WERI-Rb-1 (cell line): ENCODE measurements at regions not wholly inside any gene's neighbourhood (a gene's known extent, or its start where the extent isn't known, plus 50 kb on each side); places are given as distances from the start of the nearest gene placed in this dataset.

ENCODE experiments used
- DNase-seq: peaks from one replicate; pipeline ENCODE4 v3.0.0-alpha.2; 2020
- H3K27ac ChIP-seq: fragments of 250-450 bp; sonication (Bioruptor Pico); 2 replicates; pipeline ENCODE4 v1.5.1; 2020; ENCODE audit warnings: mild to moderate bottlenecking, moderate library complexity
- H3K27me3 ChIP-seq: fragments of 250-450 bp; sonication (Bioruptor Pico); 2 replicates; pipeline ENCODE4 v1.5.1; 2021; ENCODE audit warnings: mild to moderate bottlenecking, low read depth, moderate library complexity; ENCODE audit not compliant: insufficient read depth, severe bottlenecking
- H3K36me3 ChIP-seq: fragments of 250-450 bp; sonication (Bioruptor Pico); 2 replicates; pipeline ENCODE4 v1.5.1; 2020; ENCODE audit warnings: mild to moderate bottlenecking, moderate library complexity
- H3K4me3 ChIP-seq: 2 replicates; pipeline ENCODE4 v1.5.1; 2011; ENCODE audit warnings: low read depth, mild to moderate bottlenecking, control low read depth, low read length
- H3K9me3 ChIP-seq: fragments of 250-450 bp; sonication (Bioruptor Pico); 2 replicates; pipeline ENCODE4 v1.5.1; 2021; ENCODE audit warnings: mild to moderate bottlenecking, moderate library complexity; ENCODE audit not compliant: severe bottlenecking
- CTCF ChIP-seq: IDR thresholded peaks from 2 replicates; pipeline ENCODE4 v1.5.1; 2011; ENCODE audit warnings: low read depth, mild to moderate bottlenecking, control low read depth, inconsistent platforms, low read length

GRCh38 chr1:8206391-8206790 lies 111.5 kb upstream of the SLC45A1 start:
- Histone ChIP-seq H3K4me3 (no peak overlapping the region), H3K36me3 (no peaks in the 10 kb centered on the region), H3K9me3 (no peaks in the 10 kb centered on the region), H3K27me3 (no peaks in the 10 kb centered on the region), H3K27ac (no peak overlapping the region)
- no peak for DNase-seq
- TF ChIP-seq CTCF, result no peak

- DNase-seq, result no peak
- Histone ChIP-seq H3K27me3 (no peaks in the 10 kb centered on the region), H3K4me3 (no peak overlapping the region), H3K9me3 (no peaks in the 10 kb centered on the region), H3K36me3 (no peaks in the 10 kb centered on the region), H3K27ac (no peak overlapping the region)
- TF ChIP-seq CTCF, result no peak
Observed at GRCh38 chr1:8205771-8206170, 112.1 kb upstream of the SLC45A1 start.

GRCh38 chr1:8204826-8205225 lies 113.1 kb upstream of the SLC45A1 start:
- Histone ChIP-seq H3K9me3 (no peaks in the 10 kb centered on the region), H3K4me3 (no peak overlapping the region), H3K27ac (no peak overlapping the region), H3K36me3 (no peaks in the 10 kb centered on the region), H3K27me3 (no peaks in the 10 kb centered on the region)
- no peak for TF ChIP-seq CTCF
- DNase-seq, result no peak

GRCh38 chr1:8203551-8203950 lies 114.4 kb upstream of the SLC45A1 start:
- Histone ChIP-seq H3K27ac (no peak overlapping the region), H3K9me3 (no peaks in the 10 kb centered on the region), H3K36me3 (no peaks in the 10 kb centered on the region), H3K4me3 (no peak overlapping the region), H3K27me3 (no peaks in the 10 kb centered on the region)
- TF ChIP-seq CTCF, result no peak
- DNase-seq, result no peak

GRCh38 chr1:8203056-8203455 lies 114.9 kb upstream of the SLC45A1 start:
- no peaks in the 10 kb centered on the region for H3K36me3 ChIP-seq
- H3K27ac ChIP-seq, result no peak overlapping the region
- H3K4me3 ChIP-seq, result no peak overlapping the region
- H3K27me3 ChIP-seq, result no peaks in the 10 kb centered on the region
- H3K9me3 ChIP-seq, result no peaks in the 10 kb centered on the region
- DNase-seq, result no peak
- TF ChIP-seq CTCF, result no peak

GRCh38 chr1:8202182-8202905 lies 115.6 kb upstream of the SLC45A1 start:
- Histone ChIP-seq H3K4me3 (no peak overlapping the region), H3K27ac (no peak overlapping the region), H3K9me3 (no peaks in the 10 kb centered on the region), H3K27me3 (no peaks in the 10 kb centered on the region), H3K36me3 (no peaks in the 10 kb centered on the region)
- DNase-seq, result peak; percentile 57
- TF ChIP-seq CTCF, result no peak
